HUES64 (cell line): ENCODE measurements at regions not wholly inside any gene's neighbourhood (a gene's known extent, or its start where the extent isn't known, plus 50 kb on each side); places are given as distances from the start of the nearest gene placed in this dataset.
"Not testable (repeated sequence)": the region's sequence is repeated elsewhere in the genome, so short reads cannot be mapped to it uniquely, and the experiment has no call there.

Experiments used
- H3K27ac ChIP-seq: 2 replicates; pipeline ENCODE4 v1.7.0; 2013; ENCODE audit warnings: low read depth, low read length, inconsistent platforms
- H3K27me3 ChIP-seq: 2 replicates; pipeline ENCODE4 v1.6.1; 2013; ENCODE audit warnings: mild to moderate bottlenecking, low read length; ENCODE audit not compliant: insufficient read depth
- H3K36me3 ChIP-seq: 2 replicates; pipeline ENCODE4 v1.6.1; 2013; ENCODE audit warnings: mild to moderate bottlenecking, low read length; ENCODE audit not compliant: insufficient read depth
- H3K4me1 ChIP-seq: 2 replicates; pipeline ENCODE4 v1.6.1; 2013; ENCODE audit warnings: mild to moderate bottlenecking, low read length, moderate library complexity; ENCODE audit not compliant: insufficient read depth
- H3K4me3 ChIP-seq: 2 replicates; pipeline ENCODE4 v1.5.1; 2013; ENCODE audit warnings: mild to moderate bottlenecking, low read length, moderate library complexity
- H3K9ac ChIP-seq: 2 replicates; pipeline ENCODE4 v1.6.1; 2013; ENCODE audit warnings: mild to moderate bottlenecking, low read depth, low read length
- H3K9me3 ChIP-seq: 2 replicates; pipeline ENCODE4 v1.6.1; 2013; ENCODE audit warnings: low read depth, low read length; ENCODE audit not compliant: insufficient read depth
- WGBS: fragments of 150-250, 120-280 bp; methylation state at CpG from one replicate; pipeline ENCODE4 v1.1.7; 2013; ENCODE audit warnings: missing lambda C conversion rate; 5-methylcytosine and 5-hydroxymethylcytosine counted together

- Histone ChIP-seq H3K4me1 (no peaks in the 10 kb centered on the region), H3K4me3 (no peak overlapping the region), H3K27ac (no peak overlapping the region), H3K27me3 (no peaks in the 10 kb centered on the region), H3K9ac (no peak overlapping the region), H3K9me3 (no peaks in the 10 kb centered on the region), H3K36me3 (no peaks in the 10 kb centered on the region)
- WGBS: 96% methylated on average over 4 of the region's 4 CpGs
Observed at GRCh38 chr1:87398641-87399040, 70.0 kb downstream of the LMO4 start.

GRCh38 chr1:87399264-87399663 is 70.6 kb downstream of the LMO4 start:
- no peak overlapping the region for H3K9ac ChIP-seq
- H3K27me3 ChIP-seq: no peaks in the 10 kb centered on the region
- 93% methylated on average over 2 of the region's 2 CpGs for WGBS
- no peaks in the 10 kb centered on the region for H3K4me1 ChIP-seq
- H3K9me3 ChIP-seq: no peaks in the 10 kb centered on the region
- H3K4me3 ChIP-seq: no peak overlapping the region
- no peaks in the 10 kb centered on the region for H3K36me3 ChIP-seq
- H3K27ac ChIP-seq: no peak overlapping the region

- H3K27me3 ChIP-seq: no peaks in the 10 kb centered on the region
- no peak overlapping the region for H3K4me3 ChIP-seq
- 79% methylated on average over 4 of the region's 4 CpGs for WGBS
- no peaks in the 10 kb centered on the region for H3K36me3 ChIP-seq
- H3K4me1 ChIP-seq: no peaks in the 10 kb centered on the region
- no peak overlapping the region for H3K9ac ChIP-seq
- H3K9me3 ChIP-seq: no peaks in the 10 kb centered on the region
- H3K27ac ChIP-seq: no peak overlapping the region
Observed at GRCh38 chr1:87399701-87400100, 71.0 kb downstream of the LMO4 start.

- no peak overlapping the region for H3K27ac ChIP-seq
- 100% methylated on average over 1 of the region's 1 CpG for WGBS
- no peak overlapping the region for H3K9ac ChIP-seq
- no peaks in the 10 kb centered on the region for H3K36me3 ChIP-seq
- no peak overlapping the region for H3K4me3 ChIP-seq
- no peaks in the 10 kb centered on the region for H3K9me3 ChIP-seq
- H3K4me1 ChIP-seq: no peaks in the 10 kb centered on the region
- no peaks in the 10 kb centered on the region for H3K27me3 ChIP-seq
Observed at GRCh38 chr1:87400813-87401212, 72.1 kb downstream of the LMO4 start.

- Histone ChIP-seq H3K36me3 (no peaks in the 10 kb centered on the region), H3K9ac (no peak overlapping the region), H3K4me3 (no peak overlapping the region), H3K27ac (no peak overlapping the region), H3K4me1 (no peaks in the 10 kb centered on the region), H3K27me3 (no peaks in the 10 kb centered on the region), H3K9me3 (no peaks in the 10 kb centered on the region)
- WGBS: 95% methylated on average over 4 of the region's 6 CpGs
Observed at GRCh38 chr1:87402241-87403002, 73.7 kb downstream of the LMO4 start.

GRCh38 chr1:87403061-87403820 is 74.6 kb downstream of the LMO4 start:
- H3K36me3 ChIP-seq: no peaks in the 10 kb centered on the region
- H3K27ac ChIP-seq: no peak overlapping the region
- no peak overlapping the region for H3K9ac ChIP-seq
- H3K27me3 ChIP-seq: no peaks in the 10 kb centered on the region
- H3K4me3 ChIP-seq: no peak overlapping the region
- H3K4me1 ChIP-seq: no peaks in the 10 kb centered on the region
- H3K9me3 ChIP-seq: no peaks in the 10 kb centered on the region
- 77% methylated on average over 4 of the region's 7 CpGs for WGBS

GRCh38 chr1:87404296-87404695 is 75.6 kb downstream of the LMO4 start:
- no peak overlapping the region for H3K9ac ChIP-seq
- no peaks in the 10 kb centered on the region for H3K27me3 ChIP-seq
- no peaks in the 10 kb centered on the region for H3K4me1 ChIP-seq
- H3K4me3 ChIP-seq: no peak overlapping the region
- WGBS: 93% methylated on average over 3 of the region's 3 CpGs
- H3K9me3 ChIP-seq: no peaks in the 10 kb centered on the region
- no peak overlapping the region for H3K27ac ChIP-seq
- no peaks in the 10 kb centered on the region for H3K36me3 ChIP-seq

- H3K27me3 ChIP-seq: no peaks in the 10 kb centered on the region
- H3K9me3 ChIP-seq: no peaks in the 10 kb centered on the region
- H3K9ac ChIP-seq: no peak overlapping the region
- 84% methylated on average over 2 of the region's 2 CpGs for WGBS
- no peak overlapping the region for H3K27ac ChIP-seq
- H3K4me1 ChIP-seq: no peaks in the 10 kb centered on the region
- H3K36me3 ChIP-seq: no peaks in the 10 kb centered on the region
- H3K4me3 ChIP-seq: no peak overlapping the region
Observed at GRCh38 chr1:87408665-87409248, 80.1 kb downstream of the LMO4 start.

- WGBS: 95% methylated on average over 3 of the region's 3 CpGs
- H3K27me3 ChIP-seq: no peaks in the 10 kb centered on the region
Observed at GRCh38 chr1:87410776-87411480, 82.2 kb downstream of the LMO4 start.

GRCh38 chr1:87413846-87414245 is 85.2 kb downstream of the LMO4 start:
- not testable (repeated sequence) for H3K9ac ChIP-seq, H3K36me3 ChIP-seq, H3K27me3 ChIP-seq, H3K9me3 ChIP-seq, H3K27ac ChIP-seq, H3K4me3 ChIP-seq, H3K4me1 ChIP-seq
- 100% methylated on average over 2 of the region's 2 CpGs for WGBS

More at GRCh38 chr1:87410776-87411480, 82.2 kb downstream of the LMO4 start:
- Histone ChIP-seq H3K36me3 (no peaks in the 10 kb centered on the region), H3K9me3 (peaks cover 2% of the 10 kb centered on the region; the same call in 1 of the 2 replicates), H3K9ac (no peak overlapping the region), H3K4me1 (no peaks in the 10 kb centered on the region), H3K27ac (no peak overlapping the region), H3K4me3 (no peak overlapping the region)

GRCh38 chr1:87418048-87418447 is 89.4 kb downstream of the LMO4 start:
- Histone ChIP-seq H3K4me1 (no peaks in the 10 kb centered on the region), H3K9me3 (peaks cover 2% of the 10 kb centered on the region; the same call in 1 of the 2 replicates), H3K36me3 (no peaks in the 10 kb centered on the region), H3K27me3 (no peaks in the 10 kb centered on the region), H3K4me3 (no peak overlapping the region), H3K27ac (no peak overlapping the region), H3K9ac (no peak overlapping the region)
- WGBS: 88% methylated on average over 3 of the region's 3 CpGs
